ENCODE measurements at regions not wholly inside any gene's neighbourhood (a gene's known extent, or its start where the extent isn't known, plus 50 kb on each side); places are given as distances from the start of the nearest gene placed in this dataset.

DNA sequence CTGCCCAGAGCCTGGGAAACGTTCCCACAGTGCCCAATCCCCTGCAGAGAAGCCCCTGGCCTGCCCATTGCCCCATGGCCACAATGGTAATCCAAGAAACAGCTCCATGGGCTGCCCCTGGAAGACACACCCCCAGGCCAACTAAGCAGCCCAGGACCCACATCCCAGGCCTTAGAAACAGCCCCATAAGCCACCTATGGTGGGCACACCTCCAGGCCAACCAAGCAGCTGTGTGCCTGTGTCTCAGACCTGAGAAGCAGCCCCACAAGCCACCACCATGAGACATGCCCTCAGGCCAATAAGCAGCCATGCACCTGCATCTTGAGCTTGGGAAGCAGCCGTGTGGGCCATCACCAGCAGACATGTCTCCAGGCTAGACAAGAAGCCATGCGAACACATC, 52.9 kb upstream of the SSBP2 start:
- H3K36me3 ChIP-seq = no peaks in the 10 kb centered on the region
- H3K9me3 ChIP-seq = peaks cover 0 to 11% of the 10 kb centered on the region in 2 donors
- TF ChIP-seq POLR2A (IDR thresholded peaks at IDR 0.05) (no peak), POLR2AphosphoS5 (IDR thresholded peaks at IDR 0.05) (no peak)
- TF ChIP-seq, protein P1, sequence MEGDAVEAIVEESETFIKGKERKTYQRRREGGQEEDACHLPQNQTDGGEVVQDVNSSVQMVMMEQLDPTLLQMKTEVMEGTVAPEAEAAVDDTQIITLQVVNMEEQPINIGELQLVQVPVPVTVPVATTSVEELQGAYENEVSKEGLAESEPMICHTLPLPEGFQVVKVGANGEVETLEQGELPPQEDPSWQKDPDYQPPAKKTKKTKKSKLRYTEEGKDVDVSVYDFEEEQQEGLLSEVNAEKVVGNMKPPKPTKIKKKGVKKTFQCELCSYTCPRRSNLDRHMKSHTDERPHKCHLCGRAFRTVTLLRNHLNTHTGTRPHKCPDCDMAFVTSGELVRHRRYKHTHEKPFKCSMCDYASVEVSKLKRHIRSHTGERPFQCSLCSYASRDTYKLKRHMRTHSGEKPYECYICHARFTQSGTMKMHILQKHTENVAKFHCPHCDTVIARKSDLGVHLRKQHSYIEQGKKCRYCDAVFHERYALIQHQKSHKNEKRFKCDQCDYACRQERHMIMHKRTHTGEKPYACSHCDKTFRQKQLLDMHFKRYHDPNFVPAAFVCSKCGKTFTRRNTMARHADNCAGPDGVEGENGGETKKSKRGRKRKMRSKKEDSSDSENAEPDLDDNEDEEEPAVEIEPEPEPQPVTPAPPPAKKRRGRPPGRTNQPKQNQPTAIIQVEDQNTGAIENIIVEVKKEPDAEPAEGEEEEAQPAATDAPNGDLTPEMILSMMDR (IDR thresholded peaks at IDR 0.05) = no peak
- no peak overlapping the region for H3K27ac ChIP-seq
- no peak overlapping the region for H3K4me3 ChIP-seq
- intact Hi-C loops (cut with DNase I; ENCODE audit: low total_unique reads) = no loop called here
- DNase-seq (ENCODE audit: low spot score in 2 of 2) = no peak
- no peaks in the 10 kb centered on the region for H3K27me3 ChIP-seq
- peaks cover 0 to 3% of the 10 kb centered on the region in 2 donors for H3K4me1 ChIP-seq

- Histone ChIP-seq H3K27me3 (no peaks in the 10 kb centered on the region), H3K4me3 (no peak overlapping the region), H3K27ac (no peak overlapping the region), H3K4me1 (peaks cover 0 to 3% of the 10 kb centered on the region in 2 donors), H3K36me3 (no peaks in the 10 kb centered on the region), H3K9me3 (peaks cover 0 to 2% of the 10 kb centered on the region in 2 donors)
- TF ChIP-seq, protein P1 (IDR thresholded peaks at IDR 0.05) = no peak
- TF ChIP-seq POLR2AphosphoS5 (IDR thresholded peaks at IDR 0.05) (no peak), POLR2A (IDR thresholded peaks at IDR 0.05) (no peak)
- DNase-seq (ENCODE audit: low spot score in 2 of 2) = no peak
- intact Hi-C loops (cut with DNase I; ENCODE audit: low total_unique reads) = no loop called here
These were observed 51.7 kb upstream of the SSBP2 start for GRCh38 chr5:81802625-81803024.

DNA sequence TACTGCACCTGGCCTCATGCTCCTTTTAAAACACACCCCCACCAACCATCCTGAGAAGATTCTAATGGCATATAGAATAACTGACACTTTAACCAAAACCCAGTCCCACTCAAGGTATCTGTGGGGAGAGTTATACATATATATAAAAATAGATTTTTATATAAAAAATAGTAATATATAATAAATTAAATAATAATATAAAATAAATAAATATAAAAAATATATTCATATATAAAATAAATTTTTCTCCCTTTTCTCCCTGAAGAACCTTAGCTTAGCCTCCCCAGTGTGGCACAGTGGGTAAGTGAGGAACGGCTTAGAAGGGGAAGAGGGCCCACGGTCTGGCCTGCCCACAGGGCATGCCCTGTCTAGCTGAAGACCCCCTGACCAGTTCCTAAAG, 51.1 kb upstream of the SSBP2 start:
- Histone ChIP-seq H3K9me3 (no peaks in the 10 kb centered on the region), H3K36me3 (no peaks in the 10 kb centered on the region), H3K27ac (no peak overlapping the region), H3K27me3 (no peaks in the 10 kb centered on the region), H3K4me1 (peaks cover 0 to 3% of the 10 kb centered on the region in 2 donors), H3K4me3 (no peak overlapping the region)
- intact Hi-C loops (cut with DNase I; ENCODE audit: low total_unique reads) = no loop called here
- TF ChIP-seq POLR2A (IDR thresholded peaks at IDR 0.05) = no peak
- TF ChIP-seq POLR2AphosphoS5 (IDR thresholded peaks at IDR 0.05) = no peak
- TF ChIP-seq, protein P1 (IDR thresholded peaks at IDR 0.05) = no peak
- DNase-seq (ENCODE audit: low spot score in 2 of 2) = no peak

DNA sequence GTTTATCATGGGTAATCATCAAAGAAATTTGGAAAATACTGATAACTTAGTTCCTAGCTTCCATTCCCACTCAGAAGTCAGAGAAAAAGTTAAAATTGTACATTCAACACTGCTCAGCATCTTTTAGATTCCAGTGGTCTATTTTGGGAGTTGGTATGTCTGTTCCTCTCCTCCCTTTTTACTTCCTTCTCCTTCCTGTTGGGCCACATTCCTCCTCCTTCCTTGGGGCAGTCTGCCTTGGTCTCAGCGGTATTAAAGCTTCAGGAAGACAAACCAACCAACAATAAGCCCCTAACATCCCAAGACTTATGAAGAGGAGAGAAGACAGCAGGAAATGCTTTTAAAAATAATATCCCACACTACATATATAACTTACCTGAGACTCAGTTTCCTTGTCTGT, 49.9 kb upstream of the SSBP2 start:
- Histone ChIP-seq H3K27me3 (no peaks in the 10 kb centered on the region), H3K36me3 (no peaks in the 10 kb centered on the region), H3K27ac (peak overlapping the region in 1 of 2 donors; percentile 71), H3K9me3 (no peaks in the 10 kb centered on the region), H3K4me3 (no peak overlapping the region), H3K4me1 (peaks cover 0 to 3% of the 10 kb centered on the region in 2 donors)
- intact Hi-C loops (cut with DNase I; ENCODE audit: low total_unique reads) = no loop called here
- DNase-seq (ENCODE audit: low spot score in 2 of 2) = peak in 1 of 2 donors; percentile 65
- TF ChIP-seq POLR2A (IDR thresholded peaks at IDR 0.05) (no peak), POLR2AphosphoS5 (IDR thresholded peaks at IDR 0.05) (peak in 1 of 3 donors; percentile 55)
- TF ChIP-seq, protein P1 (IDR thresholded peaks at IDR 0.05) = no peak
